Dermis blood vessel endothelial cell (primary cell): ENCODE measurements at regions not wholly inside any gene's neighbourhood (a gene's known extent, or its start where the extent isn't known, plus 50 kb on each side); places are given as distances from the start of the nearest gene placed in this dataset.
"Not testable (repeated sequence)": the region's sequence is repeated elsewhere in the genome, so short reads cannot be mapped to it uniquely, and the experiment has no call there.

Experiments
- DNase-seq: peaks from one replicate; pipeline ENCODE4 v3.0.0; 2010

DNA sequence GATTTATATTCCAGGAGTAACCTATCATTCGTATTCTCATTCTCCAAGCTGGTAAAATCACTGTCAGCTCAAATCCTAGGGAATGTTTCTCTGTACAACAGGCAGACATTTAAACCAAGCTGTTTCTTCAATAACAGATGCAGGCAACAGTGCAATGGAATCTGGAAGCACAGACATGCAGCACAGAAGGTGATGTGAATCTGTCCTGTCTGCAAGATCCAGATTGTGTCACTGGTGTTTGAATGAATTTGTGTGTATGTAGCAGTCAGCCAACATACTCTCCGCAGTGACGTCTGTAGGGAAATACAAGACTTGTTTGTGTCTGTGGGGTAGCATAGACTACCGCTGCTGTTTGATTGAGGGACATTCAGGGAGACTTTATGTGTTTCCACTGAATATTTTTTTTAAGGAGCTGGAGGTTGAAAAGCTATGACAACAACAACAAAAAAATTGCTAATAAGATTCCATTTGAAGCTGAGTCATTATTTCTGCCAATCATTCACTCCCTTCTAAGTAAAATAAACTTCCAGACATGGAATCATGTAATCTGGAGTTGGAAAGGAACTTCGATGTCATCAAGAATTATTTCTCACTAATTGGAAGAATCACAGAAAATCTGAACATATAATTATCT, 122.9 kb upstream of the MYO3A start:
- no peak for DNase-seq

- DNase-seq = no peak
These were observed 120.5 kb upstream of the MYO3A start for GRCh38 chr10:25813511-25813910.

DNA sequence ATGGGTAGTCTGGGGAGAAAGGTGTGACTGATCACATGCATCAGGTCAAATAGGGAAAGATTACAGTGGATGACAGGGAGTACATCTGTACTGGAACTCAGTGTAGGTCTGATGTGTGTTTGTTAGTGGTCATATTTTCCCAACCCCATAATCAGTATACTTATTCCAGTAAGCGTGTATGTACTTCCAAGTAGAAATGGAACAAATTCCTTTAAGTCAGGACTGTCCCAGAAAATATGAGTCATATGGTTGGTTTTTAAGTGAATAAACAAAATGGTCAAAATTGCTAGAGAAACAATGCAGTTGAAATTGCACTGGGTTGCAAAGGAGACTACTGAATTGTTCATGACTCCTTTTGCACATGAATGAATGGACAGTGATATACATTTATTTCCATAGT, 118.8 kb upstream of the MYO3A start:
- DNase-seq = no peak

DNA sequence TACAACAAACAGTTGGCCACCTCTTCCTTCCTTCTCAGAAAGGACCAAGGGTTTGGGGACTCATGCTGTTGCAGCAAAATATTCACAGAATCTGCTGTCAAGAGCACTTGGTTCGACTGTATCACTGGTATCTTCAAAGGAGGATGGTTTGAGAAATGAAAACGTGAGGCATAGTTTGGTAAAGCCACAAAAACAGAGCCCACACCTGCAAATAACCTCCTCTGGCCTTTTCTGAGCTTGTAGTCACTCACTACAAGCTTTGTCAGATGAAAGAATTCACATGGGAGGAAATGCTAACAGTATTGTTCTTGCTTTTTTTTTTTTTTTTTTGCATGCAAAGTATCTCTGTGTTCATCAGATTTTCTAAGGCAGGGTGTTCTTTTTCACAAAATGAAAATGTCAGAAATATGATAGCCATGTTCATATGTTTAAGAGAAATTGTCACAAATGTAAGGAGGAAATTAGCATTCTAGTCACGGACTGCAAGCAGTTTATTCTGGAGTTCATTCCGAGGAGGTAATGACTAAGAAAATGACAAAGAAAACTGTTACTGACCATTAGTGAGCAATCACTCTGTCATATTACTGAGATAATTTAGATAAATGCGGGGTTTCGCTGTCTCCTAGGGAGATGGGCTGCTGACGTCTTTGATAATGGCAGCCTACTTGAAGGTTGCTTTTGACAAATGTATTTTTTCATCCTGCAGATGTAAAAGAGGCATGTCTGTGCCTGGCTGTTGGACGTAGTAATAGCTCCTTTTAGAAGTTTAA, 117.8 kb upstream of the MYO3A start:
- no peak for DNase-seq

DNA sequence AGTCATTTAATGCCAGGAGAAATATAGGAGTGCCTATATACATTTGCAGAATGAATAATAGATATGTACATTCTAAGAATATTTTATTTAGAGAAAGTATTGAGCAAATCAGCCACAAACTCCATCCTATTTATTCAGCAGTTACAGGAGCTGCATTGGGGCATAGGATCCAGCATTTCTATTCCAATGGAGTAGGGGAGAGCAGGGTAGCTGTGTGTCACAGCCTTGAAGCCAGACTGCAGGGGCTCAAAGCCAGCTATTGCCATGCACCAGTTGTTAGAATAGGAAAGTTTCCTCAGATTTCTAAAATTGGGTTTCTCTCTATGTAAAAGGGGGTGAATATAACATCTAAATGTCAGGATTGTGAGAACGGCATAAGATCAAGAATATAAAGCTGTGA, 116.8 kb upstream of the MYO3A start:
- DNase-seq = no peak

GRCh38 chr10:25818751-25819150, 115.3 kb upstream of the MYO3A start:
- DNase-seq = no peak

GRCh38 chr10:25820472-25820871, 113.6 kb upstream of the MYO3A start:
- DNase-seq = no peak

DNA sequence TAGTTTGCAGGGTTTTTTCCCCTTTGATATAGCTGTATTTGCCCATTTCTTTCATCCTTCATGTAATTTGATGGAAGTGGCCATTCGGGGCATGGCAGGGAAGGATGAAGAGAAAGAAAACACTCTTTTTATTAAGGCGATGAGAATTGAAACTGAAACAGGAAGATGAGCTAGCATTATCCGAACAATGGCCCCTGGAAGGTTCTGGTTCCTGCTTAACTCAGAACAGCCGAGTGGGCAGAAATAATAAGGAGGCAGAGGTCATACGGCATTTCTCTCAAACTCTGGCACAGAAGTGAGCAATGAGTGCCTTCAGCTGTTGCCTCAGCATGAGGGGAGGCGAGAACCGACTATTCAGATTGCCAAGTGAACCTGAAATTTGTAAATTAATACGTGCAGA, 113.2 kb upstream of the MYO3A start:
- no peak for DNase-seq

DNA sequence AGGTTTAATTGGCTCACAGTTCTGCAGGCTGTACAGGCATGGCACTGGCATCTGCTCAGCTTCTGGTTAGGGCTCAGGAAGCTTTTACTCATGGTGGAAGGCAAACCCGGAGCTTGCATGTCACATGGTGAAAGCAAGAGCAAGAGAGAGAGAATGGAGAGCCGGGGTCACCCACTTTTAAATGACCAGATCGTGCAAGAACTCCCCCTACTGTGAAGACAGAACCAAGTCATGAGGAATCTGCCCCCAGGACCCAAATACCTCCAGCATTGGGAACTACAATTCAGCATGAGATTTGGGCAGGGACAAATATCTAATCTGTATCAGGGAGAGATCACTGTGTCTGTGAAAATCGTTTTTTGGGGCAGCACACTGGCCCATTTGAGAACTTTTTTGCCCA, 110.0 kb upstream of the MYO3A start:
- DNase-seq = no peak

DNA sequence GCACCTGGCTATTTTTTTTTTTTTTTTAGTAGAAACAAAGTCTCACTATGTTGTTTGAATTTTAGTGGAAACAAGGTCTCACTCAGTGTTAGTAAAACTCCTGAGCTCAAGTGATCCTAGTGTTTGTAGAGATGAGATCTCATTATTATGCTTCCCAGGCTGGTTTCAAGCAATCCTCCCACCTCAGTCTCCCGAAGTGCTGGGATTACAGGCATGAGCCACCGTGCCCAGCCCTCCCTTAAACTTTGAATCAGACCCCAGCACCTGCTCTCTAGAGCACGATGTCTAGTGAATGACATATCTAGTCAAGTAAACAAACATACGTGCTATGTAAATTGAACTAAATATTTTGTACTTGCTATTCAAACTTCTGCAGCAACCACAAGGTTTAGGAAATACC, 105.6 kb upstream of the MYO3A start:
- DNase-seq = no peak

- no peak for DNase-seq
These were observed 102.9 kb upstream of the MYO3A start for GRCh38 chr10:25831080-25831479.

- no peak for DNase-seq
These were observed 94.3 kb upstream of the MYO3A start for GRCh38 chr10:25839683-25840082.

- not testable (repeated sequence) for DNase-seq
These were observed 93.2 kb upstream of the MYO3A start for GRCh38 chr10:25840875-25841274.

GRCh38 chr10:25842146-25842545, 91.9 kb upstream of the MYO3A start:
- DNase-seq = no peak

GRCh38 chr10:25843551-25844170, 90.4 kb upstream of the MYO3A start:
- DNase-seq = no peak

DNA sequence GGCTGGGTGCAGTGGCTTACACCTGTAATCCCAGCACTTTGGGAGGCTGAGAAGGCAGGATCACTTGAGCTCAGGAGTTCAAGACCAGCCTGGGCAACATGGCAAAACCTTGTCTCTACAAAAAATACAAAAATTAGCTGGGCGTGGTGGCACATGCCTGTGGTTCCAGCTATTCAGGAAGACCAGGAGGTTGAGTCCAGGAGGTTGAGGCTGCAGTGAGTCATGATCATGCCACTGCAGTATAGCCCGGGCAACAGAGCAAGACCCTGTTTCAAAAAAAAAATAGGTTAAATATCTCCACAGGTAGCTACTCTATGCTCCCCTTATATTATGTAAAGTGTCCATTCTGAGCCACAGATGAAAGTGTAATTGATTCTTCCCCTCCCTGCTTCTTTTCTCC, 89.3 kb upstream of the MYO3A start:
- not testable (repeated sequence) for DNase-seq

- no peak for DNase-seq
These were observed 84.8 kb upstream of the MYO3A start for GRCh38 chr10:25849268-25849667.

- DNase-seq = no peak
These were observed 84.0 kb upstream of the MYO3A start for GRCh38 chr10:25849988-25850387.

- DNase-seq = no peak
These were observed 82.5 kb upstream of the MYO3A start for GRCh38 chr10:25851548-25851947.

DNA sequence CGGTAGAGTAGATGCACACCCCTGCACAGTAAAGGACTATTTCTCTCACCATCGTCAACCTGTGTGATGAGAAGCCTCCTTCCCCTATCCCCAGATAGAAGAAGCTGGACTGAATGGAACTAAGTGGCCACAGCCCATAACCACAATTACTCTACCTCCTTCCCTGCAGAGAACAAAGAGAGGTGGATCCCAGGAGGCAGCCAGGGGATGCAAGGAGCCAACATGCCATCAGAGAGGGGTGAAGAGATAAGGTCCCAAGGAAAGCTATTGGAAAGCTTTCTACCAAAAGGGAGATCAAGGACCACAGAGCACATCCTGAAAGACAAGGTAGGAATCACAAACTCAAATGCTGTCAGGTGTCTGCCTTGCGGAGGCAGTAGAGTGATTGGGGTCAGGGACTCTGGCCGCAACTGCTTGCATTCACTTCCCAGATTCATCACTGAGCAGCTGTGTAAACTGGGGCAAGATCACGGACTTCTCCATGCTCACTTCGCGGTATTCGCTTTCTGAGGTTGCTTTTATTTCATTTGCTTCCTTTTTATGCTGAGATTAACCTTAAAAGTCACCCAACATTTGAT, 81.6 kb upstream of the MYO3A start:
- DNase-seq = no peak

GRCh38 chr10:25858076-25858475, 76.0 kb upstream of the MYO3A start:
- no peak for DNase-seq

DNA sequence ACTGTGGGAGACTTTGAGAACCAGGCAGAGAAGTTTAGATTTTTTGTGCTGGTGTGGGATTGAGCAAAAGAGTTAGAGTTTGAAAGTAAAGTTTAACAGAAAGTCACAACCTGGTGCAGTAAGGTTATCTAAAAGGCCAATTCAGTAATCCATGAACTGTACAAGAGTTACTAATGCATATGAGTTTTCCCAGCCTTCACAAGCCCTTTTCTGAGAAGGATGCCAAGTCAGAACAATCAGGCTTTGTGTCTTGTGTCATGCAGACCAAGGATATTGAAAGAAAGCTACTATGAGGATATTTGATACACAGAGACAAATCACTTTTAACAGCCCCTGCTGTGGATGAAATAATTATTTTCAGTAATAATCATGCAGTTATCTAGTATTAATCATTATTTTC, 68.8 kb upstream of the MYO3A start:
- no peak for DNase-seq

GRCh38 chr10:25867321-25867720, 66.7 kb upstream of the MYO3A start:
- no peak for DNase-seq

GRCh38 chr10:25869067-25869591, 64.9 kb upstream of the MYO3A start:
- DNase-seq = no peak
